Ovary (tissue), 3 donors: ENCODE measurements at regions not wholly inside any gene's neighbourhood (a gene's known extent, or its start where the extent isn't known, plus 50 kb on each side); places are given as distances from the start of the nearest gene placed in this dataset.

Source experiments
- POLR2A ChIP-seq: fragments of 450-650 bp; IDR thresholded peaks from one replicate; pipeline ENCODE4 v1.6.1; 2017; ENCODE audit warnings: antibody characterized with exemption, mild to moderate bottlenecking, moderate library complexity
- TF ChIP-seq, protein P1 (sequence below), 3 donors: fragments of 450-650 bp in 2 of 3; fragments of 200-600 bp in 1 of 3; IDR thresholded peaks; one replicate each; pipeline versions ENCODE4 v1.5.1 to v1.8.0; 2016 to 2022; ENCODE audit warnings: antibody characterized with exemption in 3 of 3, mild to moderate bottlenecking in 1 of 3
- donor health status: DM: no; HTN: no; CAD: no.

DNA sequence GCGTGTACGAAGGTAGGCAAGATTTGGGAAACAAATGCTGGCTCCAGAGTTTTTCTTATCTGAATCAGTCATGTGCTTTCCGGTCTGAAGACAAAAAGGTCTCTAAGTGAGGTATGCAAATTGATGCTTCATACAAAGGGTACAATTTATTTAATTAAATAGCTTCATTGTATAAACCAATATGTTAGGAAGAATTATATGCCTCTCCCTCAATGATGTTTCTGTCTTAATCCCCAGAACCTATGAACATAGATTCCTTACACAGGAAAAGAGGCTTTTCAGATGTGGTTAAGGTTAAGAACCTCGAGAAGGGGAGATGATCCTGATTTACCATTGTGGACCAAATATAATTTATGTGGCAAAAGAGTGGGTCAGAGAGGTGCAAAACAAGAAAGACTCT is 543.5 kb upstream of the PCDH10 start:
- TF ChIP-seq, protein P1, sequence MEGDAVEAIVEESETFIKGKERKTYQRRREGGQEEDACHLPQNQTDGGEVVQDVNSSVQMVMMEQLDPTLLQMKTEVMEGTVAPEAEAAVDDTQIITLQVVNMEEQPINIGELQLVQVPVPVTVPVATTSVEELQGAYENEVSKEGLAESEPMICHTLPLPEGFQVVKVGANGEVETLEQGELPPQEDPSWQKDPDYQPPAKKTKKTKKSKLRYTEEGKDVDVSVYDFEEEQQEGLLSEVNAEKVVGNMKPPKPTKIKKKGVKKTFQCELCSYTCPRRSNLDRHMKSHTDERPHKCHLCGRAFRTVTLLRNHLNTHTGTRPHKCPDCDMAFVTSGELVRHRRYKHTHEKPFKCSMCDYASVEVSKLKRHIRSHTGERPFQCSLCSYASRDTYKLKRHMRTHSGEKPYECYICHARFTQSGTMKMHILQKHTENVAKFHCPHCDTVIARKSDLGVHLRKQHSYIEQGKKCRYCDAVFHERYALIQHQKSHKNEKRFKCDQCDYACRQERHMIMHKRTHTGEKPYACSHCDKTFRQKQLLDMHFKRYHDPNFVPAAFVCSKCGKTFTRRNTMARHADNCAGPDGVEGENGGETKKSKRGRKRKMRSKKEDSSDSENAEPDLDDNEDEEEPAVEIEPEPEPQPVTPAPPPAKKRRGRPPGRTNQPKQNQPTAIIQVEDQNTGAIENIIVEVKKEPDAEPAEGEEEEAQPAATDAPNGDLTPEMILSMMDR (IDR thresholded peaks at IDR 0.05) = no peak
- no peak for TF ChIP-seq POLR2A
